ENCODE measurements at regions not wholly inside any gene's neighbourhood (a gene's known extent, or its start where the extent isn't known, plus 50 kb on each side); places are given as distances from the start of the nearest gene placed in this dataset.

DNA sequence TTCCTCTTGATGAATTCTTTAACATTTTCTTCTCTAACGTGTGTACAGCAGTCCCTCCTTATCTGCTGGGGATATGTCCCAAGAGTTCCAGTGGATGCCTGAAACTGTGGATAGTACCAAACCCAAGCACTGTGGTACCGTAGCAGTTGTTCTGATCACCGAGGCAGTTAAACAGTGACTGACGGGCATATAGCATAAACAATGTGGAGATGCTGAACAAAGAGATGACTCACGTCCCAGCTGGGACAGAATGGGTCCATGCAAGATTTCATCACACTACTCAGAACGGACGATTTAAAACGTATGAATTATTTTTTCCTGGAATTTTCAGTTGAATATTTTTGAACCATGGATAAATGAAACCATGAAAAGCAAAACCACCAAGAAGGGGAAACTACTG, 54.5 kb upstream of the SPAG16 start:
- no peak for DNase-seq (ENCODE audit: low spot score)
- Histone ChIP-seq H3K36me3 (ENCODE audit: insufficient read depth, low read length, poor library complexity, severe bottlenecking) (no peaks in the 10 kb centered on the region), H3K27me3 (replicated peaks; ENCODE audit: insufficient read depth, low read depth, low read length, poor library complexity) (no peaks in the 10 kb centered on the region), H3K4me3 (ENCODE audit: low read depth, low read length, poor library complexity, severe bottlenecking) (no peak overlapping the region), H3K9me3 (ENCODE audit: low read depth, low read length, poor library complexity, severe bottlenecking) (no peaks in the 10 kb centered on the region), H3K4me1 (ENCODE audit: insufficient read depth, low read length, poor library complexity, severe bottlenecking) (peaks cover 25% of the 10 kb centered on the region), H3K27ac (ENCODE audit: low read depth, low read length, poor library complexity, severe bottlenecking) (no peak overlapping the region)
- CTCF ChIA-PET, result no interaction called here
- BruUV-seq (replicated peaks), result no TSS peak
- intact Hi-C loops (cut with micrococcal nuclease; ENCODE audit: unreplicated experiment), result no loop called here
- POLR2A ChIA-PET (ENCODE audit: low non-redundant PET), result no interaction called here
- TF ChIP-seq, protein P1, sequence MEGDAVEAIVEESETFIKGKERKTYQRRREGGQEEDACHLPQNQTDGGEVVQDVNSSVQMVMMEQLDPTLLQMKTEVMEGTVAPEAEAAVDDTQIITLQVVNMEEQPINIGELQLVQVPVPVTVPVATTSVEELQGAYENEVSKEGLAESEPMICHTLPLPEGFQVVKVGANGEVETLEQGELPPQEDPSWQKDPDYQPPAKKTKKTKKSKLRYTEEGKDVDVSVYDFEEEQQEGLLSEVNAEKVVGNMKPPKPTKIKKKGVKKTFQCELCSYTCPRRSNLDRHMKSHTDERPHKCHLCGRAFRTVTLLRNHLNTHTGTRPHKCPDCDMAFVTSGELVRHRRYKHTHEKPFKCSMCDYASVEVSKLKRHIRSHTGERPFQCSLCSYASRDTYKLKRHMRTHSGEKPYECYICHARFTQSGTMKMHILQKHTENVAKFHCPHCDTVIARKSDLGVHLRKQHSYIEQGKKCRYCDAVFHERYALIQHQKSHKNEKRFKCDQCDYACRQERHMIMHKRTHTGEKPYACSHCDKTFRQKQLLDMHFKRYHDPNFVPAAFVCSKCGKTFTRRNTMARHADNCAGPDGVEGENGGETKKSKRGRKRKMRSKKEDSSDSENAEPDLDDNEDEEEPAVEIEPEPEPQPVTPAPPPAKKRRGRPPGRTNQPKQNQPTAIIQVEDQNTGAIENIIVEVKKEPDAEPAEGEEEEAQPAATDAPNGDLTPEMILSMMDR (conservative IDR thresholded peaks at IDR 0.05; ENCODE audit: low read depth, low read length), result no peak
- no peak for TF ChIP-seq EZH2 (IDR thresholded peaks at IDR 0.05; ENCODE audit: borderline replicate concordance, low read depth, low read length, poor library complexity, severe bottlenecking)

GRCh38 chr2:213231966-213232365, 52.3 kb upstream of the SPAG16 start:
- Histone ChIP-seq H3K27me3 (replicated peaks; ENCODE audit: insufficient read depth, low read depth, low read length, poor library complexity) (no peaks in the 10 kb centered on the region), H3K36me3 (ENCODE audit: insufficient read depth, low read length, poor library complexity, severe bottlenecking) (no peaks in the 10 kb centered on the region), H3K27ac (ENCODE audit: low read depth, low read length, poor library complexity, severe bottlenecking) (no peak overlapping the region), H3K4me1 (ENCODE audit: insufficient read depth, low read length, poor library complexity, severe bottlenecking) (peaks cover 42% of the 10 kb centered on the region), H3K4me3 (ENCODE audit: low read depth, low read length, poor library complexity, severe bottlenecking) (no peak overlapping the region), H3K9me3 (ENCODE audit: low read depth, low read length, poor library complexity, severe bottlenecking) (no peaks in the 10 kb centered on the region)
- TF ChIP-seq, protein P1 (conservative IDR thresholded peaks at IDR 0.05; ENCODE audit: low read depth, low read length), result no peak
- no peak for TF ChIP-seq EZH2 (IDR thresholded peaks at IDR 0.05; ENCODE audit: borderline replicate concordance, low read depth, low read length, poor library complexity, severe bottlenecking)
- no TSS peak for BruUV-seq (replicated peaks)
- intact Hi-C loops (cut with micrococcal nuclease; ENCODE audit: unreplicated experiment), result no loop called here
- ChIA-PET POLR2A (ENCODE audit: low non-redundant PET) (no interaction called here), CTCF (no interaction called here)
- DNase-seq (ENCODE audit: low spot score), result no peak

DNA sequence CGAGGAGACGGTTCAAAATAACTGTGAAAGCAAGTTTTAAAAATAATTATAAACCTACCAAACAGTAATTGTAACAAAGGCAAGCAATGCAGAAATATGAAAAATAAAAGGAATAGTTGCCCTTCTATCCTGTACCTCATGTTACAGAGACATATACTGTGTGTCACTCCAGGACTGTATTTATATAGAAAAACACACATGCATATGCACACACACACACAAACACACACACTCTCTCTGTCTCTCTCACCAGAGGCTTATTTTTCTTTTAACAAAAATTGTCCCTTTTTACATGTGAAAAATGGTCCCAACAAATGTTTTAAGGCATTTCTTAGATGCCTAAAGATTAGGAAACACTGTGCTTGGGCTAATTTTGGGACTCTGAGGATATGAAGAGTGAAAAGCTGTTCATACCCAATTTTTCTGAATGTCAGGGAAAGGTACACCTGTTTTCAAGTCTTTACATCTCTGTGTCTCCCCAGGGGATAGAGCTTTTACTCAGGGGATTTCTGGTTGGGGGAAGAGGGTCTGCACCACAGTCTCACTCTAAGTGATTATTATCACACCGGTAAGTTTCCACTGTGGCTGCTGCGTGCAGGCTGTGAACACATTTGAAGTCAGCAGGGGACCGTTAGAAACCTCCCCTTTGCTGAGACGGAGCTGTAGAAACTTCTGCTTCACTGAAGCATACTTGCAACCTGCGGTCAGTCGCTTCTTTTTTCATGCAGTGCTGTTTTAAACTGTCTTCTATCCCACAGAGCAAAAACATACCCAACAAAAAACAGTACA, 51.4 kb upstream of the SPAG16 start:
- Histone ChIP-seq H3K9me3 (ENCODE audit: low read depth, low read length, poor library complexity, severe bottlenecking) (no peaks in the 10 kb centered on the region), H3K4me3 (ENCODE audit: low read depth, low read length, poor library complexity, severe bottlenecking) (peak overlapping the region; percentile 9), H3K27ac (ENCODE audit: low read depth, low read length, poor library complexity, severe bottlenecking) (peak overlapping the region; percentile 45), H3K27me3 (replicated peaks; ENCODE audit: insufficient read depth, low read depth, low read length, poor library complexity) (no peaks in the 10 kb centered on the region), H3K4me1 (ENCODE audit: insufficient read depth, low read length, poor library complexity, severe bottlenecking) (peaks cover 51% of the 10 kb centered on the region), H3K36me3 (ENCODE audit: insufficient read depth, low read length, poor library complexity, severe bottlenecking) (no peaks in the 10 kb centered on the region)
- BruUV-seq (replicated peaks), result no TSS peak
- ChIA-PET CTCF (no interaction called here), POLR2A (ENCODE audit: low non-redundant PET) (no interaction called here)
- peak; percentile 66 for DNase-seq (ENCODE audit: low spot score)
- TF ChIP-seq, protein P1 (conservative IDR thresholded peaks at IDR 0.05; ENCODE audit: low read depth, low read length), result no peak
- TF ChIP-seq EZH2 (IDR thresholded peaks at IDR 0.05; ENCODE audit: borderline replicate concordance, low read depth, low read length, poor library complexity, severe bottlenecking), result no peak
- intact Hi-C loops (cut with micrococcal nuclease; ENCODE audit: unreplicated experiment), result no loop called here

Measured in A673 (cell line).